GM23338 (cell line): ENCODE measurements at regions not wholly inside any gene's neighbourhood (a gene's known extent, or its start where the extent isn't known, plus 50 kb on each side); places are given as distances from the start of the nearest gene placed in this dataset.

Experiments
- ATAC-seq: fragments of 200-7000 bp; cut with Tn5 transposase; 3 replicates; pipeline ENCODE4 v1.9.1; 2020
- DNase-seq: peaks from one replicate; pipeline ENCODE4 v3.0.0-alpha.2; 2015; ENCODE audit warnings: low spot score
- H2AFZ ChIP-seq: fragments of 200-600 bp; sonication (generic); 2 replicates; pipeline ENCODE4 v1.8.0; 2016; ENCODE audit warnings: antibody characterized with exemption, mild to moderate bottlenecking, moderate library complexity
- H3F3A ChIP-seq: fragments of 200-600 bp; sonication (generic); replicated peaks from 2 replicates; pipeline ENCODE4 v1.8.0; 2017; ENCODE audit warnings: antibody characterized with exemption, mixed run types, low read depth
- H3K27ac ChIP-seq: fragments of 200-600 bp; sonication (generic); 2 replicates; pipeline ENCODE4 v1.6.1; 2016; ENCODE audit warnings: low read depth
- H3K27me3 ChIP-seq: fragments of 200-600 bp; sonication (generic); 2 replicates; pipeline ENCODE4 v1.8.0; 2016; ENCODE audit warnings: mild to moderate bottlenecking, mixed run types, moderate library complexity; ENCODE audit not compliant: insufficient read depth
- H3K36me3 ChIP-seq: fragments of 200-600 bp; sonication (generic); 2 replicates; pipeline ENCODE4 v1.8.0; 2016; ENCODE audit warnings: mild to moderate bottlenecking; ENCODE audit not compliant: insufficient read depth
- H3K4me1 ChIP-seq: fragments of 200-600 bp; sonication (generic); 2 replicates; pipeline ENCODE4 v1.8.0; 2016; ENCODE audit warnings: mild to moderate bottlenecking, moderate library complexity; ENCODE audit not compliant: insufficient read depth
- H3K4me2 ChIP-seq: fragments of 200-600 bp; sonication (generic); 2 replicates; pipeline ENCODE4 v1.7.1; 2017; ENCODE audit warnings: mixed run types
- H3K4me3 ChIP-seq: fragments of 200-600 bp; sonication (generic); 2 replicates; pipeline ENCODE4 v1.6.1; 2016; ENCODE audit warnings: mixed run types
- H3K79me2 ChIP-seq: fragments of 200-600 bp; sonication (generic); replicated peaks from 2 replicates; pipeline ENCODE4 v1.8.0; 2017; ENCODE audit warnings: mild to moderate bottlenecking; ENCODE audit not compliant: insufficient read depth
- H3K9me2 ChIP-seq: fragments of 200-600 bp; sonication (generic); 2 replicates; pipeline ENCODE4 v1.8.0; 2017; ENCODE audit not compliant: insufficient read depth
- H4K20me1 ChIP-seq: fragments of 200-600 bp; sonication (generic); replicated peaks from 2 replicates; pipeline ENCODE4 v1.8.0; 2017; ENCODE audit warnings: mild to moderate bottlenecking; ENCODE audit not compliant: insufficient read depth
- H3K27ac Mint-ChIP-seq: 2 replicates; pipeline ENCODE4 v1.8.0; 2020; ENCODE audit warnings: inconsistent platforms, mild to moderate bottlenecking, moderate library complexity, mixed read lengths
- H3K27me3 Mint-ChIP-seq: 3 replicates; pipeline ENCODE4 v1.8.0; 2022; ENCODE audit warnings: low read depth, mild to moderate bottlenecking, moderate library complexity, mixed read lengths, inconsistent platforms; ENCODE audit not compliant: insufficient read depth, poor library complexity
- H3K36me3 Mint-ChIP-seq: 3 replicates; pipeline ENCODE4 v1.8.0; 2021; ENCODE audit warnings: low read depth, mild to moderate bottlenecking, inconsistent platforms, moderate library complexity, mixed read lengths
- H3K4me1 Mint-ChIP-seq: 3 replicates; pipeline ENCODE4 v1.8.0; 2020; ENCODE audit warnings: mild to moderate bottlenecking, inconsistent platforms, mixed read lengths
- H3K4me3 Mint-ChIP-seq: 3 replicates; pipeline ENCODE4 v1.8.0; 2021; ENCODE audit warnings: moderate library complexity, mild to moderate bottlenecking, inconsistent platforms, mixed read lengths
- H3K9me3 Mint-ChIP-seq: 3 replicates; pipeline ENCODE4 v1.8.0; 2020; ENCODE audit warnings: moderate library complexity, mild to moderate bottlenecking, inconsistent platforms, mixed read lengths
- CREB1 ChIP-seq: fragments of 250-450 bp; sonication (Bioruptor Pico); IDR thresholded peaks from 2 replicates; pipeline ENCODE4 v1.5.0; 2020; ENCODE audit warnings: low read depth, mild to moderate bottlenecking, moderate library complexity
- EZH2 ChIP-seq: fragments of 200-600 bp; sonication (generic); IDR thresholded peaks from one replicate; pipeline ENCODE4 v1.8.0; 2017; ENCODE audit warnings: antibody characterized with exemption, mild to moderate bottlenecking, low read depth; ENCODE audit not compliant: unreplicated experiment
- EZH2phosphoT487 ChIP-seq: fragments of 200-600 bp; sonication (generic); IDR thresholded peaks from one replicate; pipeline ENCODE4 v1.8.1; 2018; ENCODE audit warnings: antibody characterized with exemption; ENCODE audit not compliant: unreplicated experiment
- NANOG ChIP-seq: IDR thresholded peaks from 2 replicates; pipeline ENCODE4 v1.6.1; 2016; ENCODE audit warnings: antibody characterized with exemption, borderline replicate concordance
- POLR2AphosphoS5 ChIP-seq: IDR thresholded peaks from 2 replicates; pipeline ENCODE4 v1.6.1; 2016; ENCODE audit warnings: antibody characterized with exemption, low read depth
- STAT1 ChIP-seq: IDR thresholded peaks from one replicate; pipeline ENCODE4 v1.6.1; 2016; ENCODE audit warnings: antibody characterized with exemption; ENCODE audit not compliant: unreplicated experiment
- ZNF114 ChIP-seq: fragments of 250-450 bp; sonication (Bioruptor Pico); IDR thresholded peaks from 2 replicates; pipeline ENCODE4 v1.5.0; 2020; ENCODE audit warnings: mild to moderate bottlenecking, moderate library complexity
- ZNF331 ChIP-seq: fragments of 250-450 bp; sonication (Bioruptor Pico); IDR thresholded peaks from 2 replicates; pipeline ENCODE4 v1.5.0; 2020; ENCODE audit warnings: low read depth, mild to moderate bottlenecking, moderate library complexity
- TF ChIP-seq, protein P1 (sequence below): IDR thresholded peaks from one replicate; pipeline ENCODE4 v1.6.1; 2018; ENCODE audit warnings: antibody characterized with exemption; ENCODE audit not compliant: unreplicated experiment
- TF ChIP-seq, protein P2 (sequence below), 2 experiments: fragments of 200-600 bp in 1 of 2; sonication (generic) in 1 of 2; conservative IDR thresholded peaks; 2 replicates each; pipeline versions ENCODE4 v1.5.1 to v1.6.1; 2016 to 2017; ENCODE audit warnings: antibody characterized with exemption in 2 of 2, low read depth in 2 of 2, mild to moderate bottlenecking in 2 of 2, moderate library complexity in 1 of 2
- TF ChIP-seq, protein P3 (sequence below): IDR thresholded peaks from 2 replicates; pipeline ENCODE4 v1.6.1; 2016; ENCODE audit warnings: antibody characterized with exemption
- TF ChIP-seq, protein P4 (sequence below): fragments of 250-450 bp; sonication (Bioruptor Pico); IDR thresholded peaks from 2 replicates; pipeline ENCODE4 v1.5.0; 2020; ENCODE audit warnings: mild to moderate bottlenecking, moderate library complexity

DNA sequence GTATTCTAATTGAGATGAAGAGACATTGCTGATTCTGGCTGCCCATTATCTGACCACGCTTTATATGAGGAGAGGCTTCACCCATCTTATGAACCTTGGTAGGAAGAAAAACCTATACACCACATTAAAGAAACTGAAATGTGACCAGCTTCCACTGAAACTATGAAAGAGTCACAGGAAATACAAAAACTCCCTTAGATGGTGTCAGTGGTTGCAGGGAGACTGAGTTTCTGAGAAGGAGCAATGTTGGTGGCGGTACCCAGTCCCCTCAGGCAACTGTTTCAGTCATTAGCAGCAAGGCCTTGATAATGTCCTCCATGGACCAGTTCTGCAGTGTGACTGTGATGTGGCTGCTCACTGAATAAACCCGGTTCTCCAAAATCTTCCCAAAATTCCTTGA is 110.5 kb upstream of the FTMT start (continued):
- TF ChIP-seq, protein P1, sequence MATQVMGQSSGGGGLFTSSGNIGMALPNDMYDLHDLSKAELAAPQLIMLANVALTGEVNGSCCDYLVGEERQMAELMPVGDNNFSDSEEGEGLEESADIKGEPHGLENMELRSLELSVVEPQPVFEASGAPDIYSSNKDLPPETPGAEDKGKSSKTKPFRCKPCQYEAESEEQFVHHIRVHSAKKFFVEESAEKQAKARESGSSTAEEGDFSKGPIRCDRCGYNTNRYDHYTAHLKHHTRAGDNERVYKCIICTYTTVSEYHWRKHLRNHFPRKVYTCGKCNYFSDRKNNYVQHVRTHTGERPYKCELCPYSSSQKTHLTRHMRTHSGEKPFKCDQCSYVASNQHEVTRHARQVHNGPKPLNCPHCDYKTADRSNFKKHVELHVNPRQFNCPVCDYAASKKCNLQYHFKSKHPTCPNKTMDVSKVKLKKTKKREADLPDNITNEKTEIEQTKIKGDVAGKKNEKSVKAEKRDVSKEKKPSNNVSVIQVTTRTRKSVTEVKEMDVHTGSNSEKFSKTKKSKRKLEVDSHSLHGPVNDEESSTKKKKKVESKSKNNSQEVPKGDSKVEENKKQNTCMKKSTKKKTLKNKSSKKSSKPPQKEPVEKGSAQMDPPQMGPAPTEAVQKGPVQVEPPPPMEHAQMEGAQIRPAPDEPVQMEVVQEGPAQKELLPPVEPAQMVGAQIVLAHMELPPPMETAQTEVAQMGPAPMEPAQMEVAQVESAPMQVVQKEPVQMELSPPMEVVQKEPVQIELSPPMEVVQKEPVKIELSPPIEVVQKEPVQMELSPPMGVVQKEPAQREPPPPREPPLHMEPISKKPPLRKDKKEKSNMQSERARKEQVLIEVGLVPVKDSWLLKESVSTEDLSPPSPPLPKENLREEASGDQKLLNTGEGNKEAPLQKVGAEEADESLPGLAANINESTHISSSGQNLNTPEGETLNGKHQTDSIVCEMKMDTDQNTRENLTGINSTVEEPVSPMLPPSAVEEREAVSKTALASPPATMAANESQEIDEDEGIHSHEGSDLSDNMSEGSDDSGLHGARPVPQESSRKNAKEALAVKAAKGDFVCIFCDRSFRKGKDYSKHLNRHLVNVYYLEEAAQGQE, result no peak
- TF ChIP-seq NANOG (no peak), STAT1 (no peak), ZNF331 (CRISPR knock-in tag) (no peak)

DNA sequence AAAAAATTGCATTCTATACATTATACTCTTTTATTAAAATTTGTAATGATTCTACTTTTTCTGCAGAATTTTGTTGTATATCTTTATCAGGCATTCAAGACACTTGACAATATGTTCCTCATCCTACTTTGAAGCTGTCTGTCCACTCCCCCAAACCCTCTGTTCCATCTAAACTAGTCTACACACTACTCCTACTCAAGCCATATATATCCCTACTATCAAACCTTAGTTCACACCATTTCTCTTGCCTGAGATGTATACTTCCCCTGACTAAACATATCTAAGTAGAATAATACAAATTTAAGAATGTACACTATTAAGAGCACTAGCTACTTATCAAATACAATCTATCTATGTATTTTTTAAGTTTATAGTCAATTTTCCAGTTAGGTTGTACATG is 107.1 kb upstream of the FTMT start:
- Mint-ChIP-seq H3K4me1 (peaks cover 4% of the 10 kb centered on the region; the same call in 2 of the 3 replicates), H3K36me3 (no peaks in the 10 kb centered on the region), H3K27ac (no peak overlapping the region), H3K27me3 (no peaks in the 10 kb centered on the region), H3K4me3 (no peak overlapping the region), H3K9me3 (no peaks in the 10 kb centered on the region)
- H3K36me3 ChIP-seq, result no peaks in the 10 kb centered on the region
- H3K9me2 ChIP-seq, result no peaks in the 10 kb centered on the region; the same call in 1 of the 2 replicates
- H3K4me2 ChIP-seq, result no peak overlapping the region
- no peak overlapping the region for H3K4me3 ChIP-seq
- DNase-seq, result no peak
- no peak overlapping the region for H3K27ac ChIP-seq
- H3K4me1 ChIP-seq, result no peaks in the 10 kb centered on the region
- H4K20me1 ChIP-seq, result no peaks in the 10 kb centered on the region
- H3F3A ChIP-seq, result no peaks in the 10 kb centered on the region
- no peaks in the 10 kb centered on the region for H3K79me2 ChIP-seq
- no peaks in the 10 kb centered on the region for H3K27me3 ChIP-seq
- H2AFZ ChIP-seq, result no peak overlapping the region
- no peak for ATAC-seq
- TF ChIP-seq CREB1 (CRISPR knock-in tag) (no peak), EZH2 (no peak), ZNF331 (CRISPR knock-in tag) (no peak), POLR2AphosphoS5 (no peak), NANOG (no peak), ZNF114 (CRISPR knock-in tag) (no peak), EZH2phosphoT487 (no peak), STAT1 (no peak)
- TF ChIP-seq, protein P2, sequence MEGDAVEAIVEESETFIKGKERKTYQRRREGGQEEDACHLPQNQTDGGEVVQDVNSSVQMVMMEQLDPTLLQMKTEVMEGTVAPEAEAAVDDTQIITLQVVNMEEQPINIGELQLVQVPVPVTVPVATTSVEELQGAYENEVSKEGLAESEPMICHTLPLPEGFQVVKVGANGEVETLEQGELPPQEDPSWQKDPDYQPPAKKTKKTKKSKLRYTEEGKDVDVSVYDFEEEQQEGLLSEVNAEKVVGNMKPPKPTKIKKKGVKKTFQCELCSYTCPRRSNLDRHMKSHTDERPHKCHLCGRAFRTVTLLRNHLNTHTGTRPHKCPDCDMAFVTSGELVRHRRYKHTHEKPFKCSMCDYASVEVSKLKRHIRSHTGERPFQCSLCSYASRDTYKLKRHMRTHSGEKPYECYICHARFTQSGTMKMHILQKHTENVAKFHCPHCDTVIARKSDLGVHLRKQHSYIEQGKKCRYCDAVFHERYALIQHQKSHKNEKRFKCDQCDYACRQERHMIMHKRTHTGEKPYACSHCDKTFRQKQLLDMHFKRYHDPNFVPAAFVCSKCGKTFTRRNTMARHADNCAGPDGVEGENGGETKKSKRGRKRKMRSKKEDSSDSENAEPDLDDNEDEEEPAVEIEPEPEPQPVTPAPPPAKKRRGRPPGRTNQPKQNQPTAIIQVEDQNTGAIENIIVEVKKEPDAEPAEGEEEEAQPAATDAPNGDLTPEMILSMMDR (conservative IDR thresholded peaks at IDR 0.05; ENCODE audit: low read depth in 2 of 2), result no peak
- TF ChIP-seq, protein P3, sequence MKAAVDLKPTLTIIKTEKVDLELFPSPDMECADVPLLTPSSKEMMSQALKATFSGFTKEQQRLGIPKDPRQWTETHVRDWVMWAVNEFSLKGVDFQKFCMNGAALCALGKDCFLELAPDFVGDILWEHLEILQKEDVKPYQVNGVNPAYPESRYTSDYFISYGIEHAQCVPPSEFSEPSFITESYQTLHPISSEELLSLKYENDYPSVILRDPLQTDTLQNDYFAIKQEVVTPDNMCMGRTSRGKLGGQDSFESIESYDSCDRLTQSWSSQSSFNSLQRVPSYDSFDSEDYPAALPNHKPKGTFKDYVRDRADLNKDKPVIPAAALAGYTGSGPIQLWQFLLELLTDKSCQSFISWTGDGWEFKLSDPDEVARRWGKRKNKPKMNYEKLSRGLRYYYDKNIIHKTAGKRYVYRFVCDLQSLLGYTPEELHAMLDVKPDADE, result no peak
- TF ChIP-seq, protein P4, sequence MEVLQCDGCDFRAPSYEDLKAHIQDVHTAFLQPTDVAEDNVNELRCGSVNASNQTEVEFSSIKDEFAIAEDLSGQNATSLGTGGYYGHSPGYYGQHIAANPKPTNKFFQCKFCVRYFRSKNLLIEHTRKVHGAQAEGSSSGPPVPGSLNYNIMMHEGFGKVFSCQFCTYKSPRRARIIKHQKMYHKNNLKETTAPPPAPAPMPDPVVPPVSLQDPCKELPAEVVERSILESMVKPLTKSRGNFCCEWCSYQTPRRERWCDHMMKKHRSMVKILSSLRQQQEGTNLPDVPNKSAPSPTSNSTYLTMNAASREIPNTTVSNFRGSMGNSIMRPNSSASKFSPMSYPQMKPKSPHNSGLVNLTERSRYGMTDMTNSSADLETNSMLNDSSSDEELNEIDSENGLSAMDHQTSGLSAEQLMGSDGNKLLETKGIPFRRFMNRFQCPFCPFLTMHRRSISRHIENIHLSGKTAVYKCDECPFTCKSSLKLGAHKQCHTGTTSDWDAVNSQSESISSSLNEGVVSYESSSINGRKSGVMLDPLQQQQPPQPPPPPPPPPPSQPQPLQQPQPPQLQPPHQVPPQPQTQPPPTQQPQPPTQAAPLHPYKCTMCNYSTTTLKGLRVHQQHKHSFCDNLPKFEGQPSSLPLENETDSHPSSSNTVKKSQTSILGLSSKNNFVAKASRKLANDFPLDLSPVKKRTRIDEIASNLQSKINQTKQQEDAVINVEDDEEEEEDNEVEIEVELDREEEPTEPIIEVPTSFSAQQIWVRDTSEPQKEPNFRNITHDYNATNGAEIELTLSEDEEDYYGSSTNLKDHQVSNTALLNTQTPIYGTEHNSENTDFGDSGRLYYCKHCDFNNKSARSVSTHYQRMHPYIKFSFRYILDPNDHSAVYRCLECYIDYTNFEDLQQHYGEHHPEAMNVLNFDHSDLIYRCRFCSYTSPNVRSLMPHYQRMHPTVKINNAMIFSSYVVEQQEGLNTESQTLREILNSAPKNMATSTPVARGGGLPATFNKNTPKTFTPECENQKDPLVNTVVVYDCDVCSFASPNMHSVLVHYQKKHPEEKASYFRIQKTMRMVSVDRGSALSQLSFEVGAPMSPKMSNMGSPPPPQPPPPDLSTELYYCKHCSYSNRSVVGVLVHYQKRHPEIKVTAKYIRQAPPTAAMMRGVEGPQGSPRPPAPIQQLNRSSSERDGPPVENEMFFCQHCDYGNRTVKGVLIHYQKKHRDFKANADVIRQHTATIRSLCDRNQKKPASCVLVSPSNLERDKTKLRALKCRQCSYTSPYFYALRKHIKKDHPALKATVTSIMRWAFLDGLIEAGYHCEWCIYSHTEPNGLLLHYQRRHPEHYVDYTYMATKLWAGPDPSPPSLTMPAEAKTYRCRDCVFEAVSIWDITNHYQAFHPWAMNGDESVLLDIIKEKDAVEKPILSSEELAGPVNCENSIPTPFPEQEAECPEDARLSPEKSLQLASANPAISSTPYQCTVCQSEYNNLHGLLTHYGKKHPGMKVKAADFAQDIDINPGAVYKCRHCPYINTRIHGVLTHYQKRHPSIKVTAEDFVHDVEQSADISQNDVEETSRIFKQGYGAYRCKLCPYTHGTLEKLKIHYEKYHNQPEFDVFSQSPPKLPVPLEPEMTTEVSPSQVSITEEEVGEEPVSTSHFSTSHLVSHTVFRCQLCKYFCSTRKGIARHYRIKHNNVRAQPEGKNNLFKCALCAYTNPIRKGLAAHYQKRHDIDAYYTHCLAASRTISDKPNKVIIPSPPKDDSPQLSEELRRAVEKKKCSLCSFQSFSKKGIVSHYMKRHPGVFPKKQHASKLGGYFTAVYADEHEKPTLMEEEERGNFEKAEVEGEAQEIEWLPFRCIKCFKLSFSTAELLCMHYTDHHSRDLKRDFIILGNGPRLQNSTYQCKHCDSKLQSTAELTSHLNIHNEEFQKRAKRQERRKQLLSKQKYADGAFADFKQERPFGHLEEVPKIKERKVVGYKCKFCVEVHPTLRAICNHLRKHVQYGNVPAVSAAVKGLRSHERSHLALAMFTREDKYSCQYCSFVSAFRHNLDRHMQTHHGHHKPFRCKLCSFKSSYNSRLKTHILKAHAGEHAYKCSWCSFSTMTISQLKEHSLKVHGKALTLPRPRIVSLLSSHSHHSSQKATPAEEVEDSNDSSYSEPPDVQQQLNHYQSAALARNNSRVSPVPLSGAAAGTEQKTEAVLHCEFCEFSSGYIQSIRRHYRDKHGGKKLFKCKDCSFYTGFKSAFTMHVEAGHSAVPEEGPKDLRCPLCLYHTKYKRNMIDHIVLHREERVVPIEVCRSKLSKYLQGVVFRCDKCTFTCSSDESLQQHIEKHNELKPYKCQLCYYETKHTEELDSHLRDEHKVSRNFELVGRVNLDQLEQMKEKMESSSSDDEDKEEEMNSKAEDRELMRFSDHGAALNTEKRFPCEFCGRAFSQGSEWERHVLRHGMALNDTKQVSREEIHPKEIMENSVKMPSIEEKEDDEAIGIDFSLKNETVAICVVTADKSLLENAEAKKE (CRISPR knock-in tag), result no peak
